DND-41 (cell line): ENCODE measurements at regions not wholly inside any gene's neighbourhood (a gene's known extent, or its start where the extent isn't known, plus 50 kb on each side); places are given as distances from the start of the nearest gene placed in this dataset.

Experiments used
- ATAC-seq: fragments of 200-7000 bp; cut with Tn5 transposase; 3 replicates; pipeline ENCODE4 v1.9.1; 2021; ENCODE audit warnings: low read depth; ENCODE audit not compliant: insufficient read depth
- DNase-seq: peaks from one replicate; pipeline ENCODE4 v3.0.0-alpha.2; 2020
- H2AFZ ChIP-seq: 2 replicates; pipeline ENCODE4 v1.6.0; 2012; ENCODE audit warnings: low read depth, low read length
- H3K27ac ChIP-seq: 2 replicates; pipeline ENCODE4 v1.5.1; 2012; ENCODE audit warnings: low read length, inconsistent platforms
- H3K27me3 ChIP-seq: fragments of 200-600 bp; sonication (generic); 2 replicates; pipeline ENCODE4 v1.6.0; 2012; ENCODE audit warnings: low read length, mild to moderate bottlenecking, inconsistent platforms; ENCODE audit not compliant: insufficient read depth, poor library complexity
- H3K36me3 ChIP-seq: 2 replicates; pipeline ENCODE4 v1.5.1; 2012; ENCODE audit warnings: low read length, inconsistent platforms; ENCODE audit not compliant: insufficient read depth
- H3K4me1 ChIP-seq: 2 replicates; pipeline ENCODE4 v1.5.1; 2012; ENCODE audit warnings: mild to moderate bottlenecking, low read length; ENCODE audit not compliant: insufficient read depth
- H3K4me2 ChIP-seq: 2 replicates; pipeline ENCODE4 v1.6.0; 2012; ENCODE audit warnings: mild to moderate bottlenecking, moderate library complexity, low read length, inconsistent platforms; ENCODE audit not compliant: insufficient read depth
- H3K4me3 ChIP-seq, 2 experiments: fragments of 200-600 bp in 1 of 2; shearing (Covaris generic) in 1 of 2; 2 replicates each; pipeline ENCODE4 v1.5.1; 2012 to 2016; ENCODE audit warnings: inconsistent platforms in 2 of 2, low read length in 2 of 2, mild to moderate bottlenecking in 2 of 2, low read depth in 1 of 2, moderate library complexity in 1 of 2
- H3K79me2 ChIP-seq: 2 replicates; pipeline ENCODE4 v1.6.0; 2012; ENCODE audit warnings: low read length, inconsistent platforms; ENCODE audit not compliant: insufficient read depth
- H3K9ac ChIP-seq: 2 replicates; pipeline ENCODE4 v1.6.0; 2012; ENCODE audit warnings: low read depth, mild to moderate bottlenecking, inconsistent platforms, low read length, moderate library complexity
- H3K9me3 ChIP-seq: 2 replicates; pipeline ENCODE4 v1.5.1; 2012; ENCODE audit warnings: low read length, moderate library complexity, mild to moderate bottlenecking, inconsistent platforms; ENCODE audit not compliant: insufficient read depth, severe bottlenecking
- H4K20me1 ChIP-seq: 2 replicates; pipeline ENCODE4 v1.6.0; 2012; ENCODE audit warnings: low read length; ENCODE audit not compliant: insufficient read depth
- CTCF ChIP-seq: IDR thresholded peaks from 2 replicates; pipeline ENCODE4 v1.5.1; 2012; ENCODE audit warnings: borderline replicate concordance, low read length, moderate library complexity, mild to moderate bottlenecking; ENCODE audit not compliant: poor library complexity, severe bottlenecking; ENCODE audit errors: extremely low read depth
- EZH2 ChIP-seq: IDR thresholded peaks from 3 replicates; pipeline ENCODE4 v1.6.1; 2012; ENCODE audit warnings: borderline replicate concordance, low read depth, mild to moderate bottlenecking, moderate library complexity, low read length, inconsistent platforms; ENCODE audit not compliant: severe bottlenecking

- Histone ChIP-seq H3K4me3 (no peak overlapping the region), H3K4me1 (no peaks in the 10 kb centered on the region), H3K27ac (no peak overlapping the region), H3K36me3 (no peaks in the 10 kb centered on the region), H3K9me3 (no peaks in the 10 kb centered on the region), H3K4me2 (no peak overlapping the region), H4K20me1 (no peaks in the 10 kb centered on the region), H3K79me2 (no peaks in the 10 kb centered on the region), H3K27me3 (no peaks in the 10 kb centered on the region), H3K9ac (no peak overlapping the region), H2AFZ (no peak overlapping the region)
- TF ChIP-seq CTCF (no peak), EZH2 (no peak)
- DNase-seq (no peak), ATAC-seq (no peak)
Measured at GRCh38 chr13:69597088-69597487, 510.5 kb upstream of the ATXN8OS start.

- no peak for DNase-seq
- H3K4me3 ChIP-seq, result no peak overlapping the region
- H4K20me1 ChIP-seq, result no peaks in the 10 kb centered on the region
- no peak overlapping the region for H3K4me2 ChIP-seq
- H2AFZ ChIP-seq, result no peak overlapping the region
- H3K27ac ChIP-seq, result no peak overlapping the region
- H3K79me2 ChIP-seq, result no peaks in the 10 kb centered on the region
- H3K9me3 ChIP-seq, result no peaks in the 10 kb centered on the region
- no peak overlapping the region for H3K9ac ChIP-seq
- no peak for ATAC-seq
- no peaks in the 10 kb centered on the region for H3K27me3 ChIP-seq
- H3K4me1 ChIP-seq, result no peaks in the 10 kb centered on the region
- TF ChIP-seq EZH2 (no peak), CTCF (no peak)
- H3K36me3 ChIP-seq, result no peaks in the 10 kb centered on the region
Measured at GRCh38 chr13:69595181-69595580, 512.4 kb upstream of the ATXN8OS start.

- no peak for ATAC-seq
- Histone ChIP-seq H3K4me2 (no peak overlapping the region), H2AFZ (no peak overlapping the region), H3K4me3 (no peak overlapping the region), H3K27ac (no peak overlapping the region), H3K27me3 (no peaks in the 10 kb centered on the region), H3K79me2 (no peaks in the 10 kb centered on the region), H4K20me1 (no peaks in the 10 kb centered on the region), H3K4me1 (no peaks in the 10 kb centered on the region), H3K9me3 (no peaks in the 10 kb centered on the region), H3K9ac (no peak overlapping the region), H3K36me3 (no peaks in the 10 kb centered on the region)
- TF ChIP-seq CTCF, result no peak
- no peak for TF ChIP-seq EZH2
- DNase-seq, result no peak
Measured at GRCh38 chr13:69591437-69591836, 516.2 kb upstream of the ATXN8OS start.
